ENCODE measurements at regions not wholly inside any gene's neighbourhood (a gene's known extent, or its start where the extent isn't known, plus 50 kb on each side); places are given as distances from the start of the nearest gene placed in this dataset.

GRCh38 chr6:105968603-105969333 is 117.4 kb upstream of the PRDM1 start:
- no peak for ATAC-seq
- intact Hi-C loops (cut with DNase I) = no loop called here
- DNase-seq (ENCODE audit: low spot score) = no peak

DNA sequence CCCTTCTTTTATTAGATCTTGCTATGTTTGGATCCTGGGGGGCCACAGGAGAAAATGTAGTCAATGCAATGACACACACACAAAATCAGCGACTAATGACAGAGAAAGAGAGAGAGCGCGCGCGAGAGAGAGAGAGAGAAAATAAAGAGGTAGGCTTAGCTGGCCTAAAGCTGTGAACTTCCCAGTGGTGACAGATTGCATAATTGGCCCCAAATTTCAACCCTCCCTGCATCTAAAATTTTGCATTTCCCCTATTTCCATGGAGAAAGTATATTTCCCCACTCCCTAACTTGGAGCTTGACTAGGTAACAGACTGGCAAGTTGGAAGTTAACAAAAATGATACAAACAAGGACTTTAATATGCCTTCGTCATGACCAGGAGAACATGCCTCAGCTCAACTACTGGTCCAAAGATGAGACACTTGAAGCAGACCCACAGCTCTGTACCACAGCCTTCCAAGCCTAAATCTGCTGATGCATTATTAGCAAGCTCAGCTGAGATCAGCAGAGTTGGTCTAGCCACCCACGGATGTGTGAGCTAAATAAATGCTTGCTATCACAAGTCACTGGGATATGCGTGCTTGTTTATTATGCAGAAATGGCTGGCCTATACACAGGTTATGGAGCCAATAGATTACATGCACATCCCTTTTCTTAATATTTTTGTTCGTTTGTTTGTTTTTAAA is 118.1 kb upstream of the PRDM1 start:
- intact Hi-C loops (cut with DNase I) = no loop called here
- DNase-seq (ENCODE audit: low spot score) = no peak
- no peak for ATAC-seq

DNA sequence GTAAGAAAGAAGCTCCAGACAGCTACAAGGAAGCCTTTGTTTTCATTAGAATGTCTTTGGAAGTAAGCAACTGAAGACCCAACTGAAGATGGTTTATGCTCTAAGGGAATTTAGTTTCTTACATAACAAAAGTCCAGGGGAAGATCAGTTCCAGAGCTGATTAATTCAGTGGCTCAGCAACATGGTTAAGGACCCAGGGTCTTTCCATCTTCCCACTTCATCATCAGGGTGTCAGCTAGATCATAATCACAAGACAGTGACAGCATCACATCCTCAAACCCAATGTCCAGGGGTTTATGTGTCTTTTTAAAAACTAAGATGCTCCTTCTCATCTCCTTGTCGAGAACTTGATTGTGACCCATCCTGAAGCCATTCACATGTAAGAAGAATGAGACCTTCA is 119.7 kb upstream of the PRDM1 start:
- intact Hi-C loops (cut with DNase I) = no loop called here
- ATAC-seq = no peak
- no peak for DNase-seq (ENCODE audit: low spot score)

GRCh38 chr6:105964979-105965760 is 121.0 kb upstream of the PRDM1 start:
- no peak for DNase-seq (ENCODE audit: low spot score)
- intact Hi-C loops (cut with DNase I) = no loop called here
- ATAC-seq = no peak

GRCh38 chr6:105954148-105954547 is 132.0 kb upstream of the PRDM1 start:
- no peak for ATAC-seq
- intact Hi-C loops (cut with DNase I) = no loop called here
- DNase-seq (ENCODE audit: low spot score) = no peak

- intact Hi-C loops (cut with DNase I) = no loop called here
- DNase-seq (ENCODE audit: low spot score) = no peak
- ATAC-seq = no peak
Measured at GRCh38 chr6:105952772-105953690, 133.1 kb upstream of the PRDM1 start.

DNA sequence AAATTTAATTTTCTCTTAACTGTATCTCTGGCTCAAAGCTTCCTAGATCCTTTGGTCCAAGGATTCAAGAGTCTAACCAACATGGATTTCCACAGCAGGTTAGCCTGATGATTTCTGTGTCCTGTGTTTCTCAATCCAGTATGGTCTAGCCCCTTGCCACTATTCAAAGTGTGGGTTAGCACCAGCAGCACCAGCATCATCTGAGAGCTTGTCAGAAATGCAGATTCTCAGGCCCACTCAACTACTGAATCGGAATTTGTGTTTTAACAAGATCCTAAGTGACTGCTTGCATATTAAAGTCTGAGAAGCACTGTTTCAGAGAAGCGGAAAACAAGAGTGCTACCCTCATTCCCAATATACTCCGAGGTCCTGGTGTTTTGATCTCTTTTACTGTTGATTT is 133.8 kb upstream of the PRDM1 start:
- intact Hi-C loops (cut with DNase I) = no loop called here
- no peak for DNase-seq (ENCODE audit: low spot score)
- no peak for ATAC-seq

DNA sequence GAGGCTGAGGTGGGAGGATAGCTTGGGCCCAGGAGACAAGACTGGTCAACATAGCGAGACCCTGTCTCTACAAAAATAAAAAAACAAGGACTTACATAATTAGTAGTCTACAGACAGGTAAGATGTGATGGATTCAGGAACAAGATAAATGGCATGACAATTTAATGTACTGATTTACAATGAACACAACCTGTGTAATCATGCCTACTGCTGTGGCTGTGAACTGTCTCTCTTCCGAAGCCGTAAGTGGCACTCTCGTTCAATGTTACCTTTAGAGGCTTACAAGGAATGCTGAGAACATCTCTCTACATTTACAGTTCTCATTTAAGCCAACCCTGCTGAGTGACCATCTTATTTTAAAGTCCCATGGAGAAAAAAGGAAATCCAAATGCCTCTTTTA is 134.8 kb upstream of the PRDM1 start:
- no peak for ATAC-seq
- DNase-seq (ENCODE audit: low spot score) = no peak
- intact Hi-C loops (cut with DNase I) = no loop called here

GRCh38 chr6:105949869-105950268 is 136.3 kb upstream of the PRDM1 start:
- ATAC-seq (no peak), DNase-seq (ENCODE audit: low spot score) (no peak)
- intact Hi-C loops (cut with DNase I) = no loop called here

DNA sequence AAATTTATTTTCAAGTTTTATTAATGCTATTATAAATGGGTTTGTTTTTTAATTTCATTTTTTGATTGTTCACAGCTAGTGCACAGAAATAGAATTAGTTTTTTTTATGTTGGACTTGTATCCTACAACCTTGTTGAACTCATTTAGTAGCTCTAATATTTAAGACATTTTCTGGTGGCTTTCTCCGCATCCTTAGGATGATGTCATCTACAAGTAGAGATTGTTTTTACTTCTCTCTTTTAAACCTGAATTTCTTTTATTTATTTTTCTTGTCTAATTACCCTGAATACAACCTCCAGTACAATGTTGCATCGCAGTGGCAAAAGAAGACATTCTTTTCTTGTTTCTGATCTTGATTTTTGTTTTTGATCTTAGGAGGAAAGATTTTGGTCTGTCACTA is 142.6 kb upstream of the PRDM1 start:
- ATAC-seq (no peak), DNase-seq (ENCODE audit: low spot score) (no peak)
- intact Hi-C loops (cut with DNase I) = no loop called here

- DNase-seq (ENCODE audit: low spot score) = no peak
- no peak for ATAC-seq
- intact Hi-C loops (cut with DNase I) = no loop called here
Measured at GRCh38 chr6:105941621-105942412, 144.3 kb upstream of the PRDM1 start.

DNA sequence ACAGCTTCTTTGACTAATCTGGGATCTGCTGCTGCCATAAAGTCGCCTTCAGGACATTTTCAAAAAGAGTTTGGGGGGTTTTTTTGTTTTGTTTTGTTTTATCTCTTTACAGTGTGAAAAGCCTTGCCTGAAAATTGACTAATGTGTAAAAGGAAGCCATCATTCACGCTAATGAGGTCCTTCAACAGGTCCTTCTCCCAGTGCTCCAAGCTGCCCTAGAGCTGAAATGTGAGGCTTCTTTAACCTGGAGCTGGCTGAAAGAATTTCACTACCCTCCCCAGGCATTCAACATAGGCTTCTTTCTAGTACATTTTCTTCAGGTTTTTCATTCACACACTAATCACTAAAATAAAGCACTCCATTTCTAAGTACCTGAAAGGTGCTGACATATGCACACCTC is 145.1 kb upstream of the PRDM1 start:
- intact Hi-C loops (cut with DNase I) = no loop called here
- DNase-seq (ENCODE audit: low spot score) = no peak
- no peak for ATAC-seq

- no peak for DNase-seq (ENCODE audit: low spot score)
- intact Hi-C loops (cut with DNase I) = no loop called here
- ATAC-seq = no peak
Measured at GRCh38 chr6:105936972-105937371, 149.2 kb upstream of the PRDM1 start.

- no peak for ATAC-seq
- DNase-seq (ENCODE audit: low spot score) = no peak
- intact Hi-C loops (cut with DNase I) = no loop called here
Measured at GRCh38 chr6:105935416-105935815, 150.7 kb upstream of the PRDM1 start.

DNA sequence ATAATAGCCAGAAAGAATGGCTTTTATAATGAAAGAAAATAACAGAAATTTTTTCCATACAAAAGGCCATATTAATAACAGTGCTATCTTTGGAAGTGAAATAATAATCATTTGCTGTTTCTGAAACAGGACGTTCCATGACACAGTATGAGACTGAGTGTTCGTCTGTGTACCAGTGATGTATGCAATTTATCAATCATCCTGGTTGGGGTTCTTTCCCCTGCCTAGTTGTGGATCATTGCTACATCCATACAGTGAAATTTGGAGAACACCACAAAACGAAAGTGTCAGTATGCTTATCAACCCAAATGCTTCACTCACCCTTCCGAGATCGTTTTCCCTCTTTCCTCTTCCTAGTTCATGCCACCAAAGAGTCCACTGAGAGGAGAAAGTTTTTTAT is 151.4 kb upstream of the PRDM1 start:
- ATAC-seq = no peak

GRCh38 chr6:105932440-105932839 is 153.7 kb upstream of the PRDM1 start:
- intact Hi-C loops (cut with DNase I) = no loop called here

More for the DNA sequence above, 151.4 kb upstream of the PRDM1 start:
- intact Hi-C loops (cut with DNase I) = no loop called here
- no peak for DNase-seq (ENCODE audit: low spot score)

GRCh38 chr6:105929626-105930025 is 156.5 kb upstream of the PRDM1 start:
- intact Hi-C loops (cut with DNase I) = no loop called here
- no peak for DNase-seq (ENCODE audit: low spot score)
- no peak for ATAC-seq

More at GRCh38 chr6:105932440-105932839, 153.7 kb upstream of the PRDM1 start:
- DNase-seq (ENCODE audit: low spot score) (no peak), ATAC-seq (no peak)

GRCh38 chr6:105926318-105926717 is 159.8 kb upstream of the PRDM1 start:
- intact Hi-C loops (cut with DNase I) = no loop called here
- DNase-seq (ENCODE audit: low spot score) (no peak), ATAC-seq (no peak)
